ENCODE measurements at regions not wholly inside any gene's neighbourhood (a gene's known extent, or its start where the extent isn't known, plus 50 kb on each side); places are given as distances from the start of the nearest gene placed in this dataset.

GRCh38 chr3:70120357-70120966 lies 120.9 kb downstream of the SAMMSON start:
- H3K79me2 ChIP-seq (ENCODE audit: low read depth), result no peaks in the 10 kb centered on the region

GRCh38 chr3:70127192-70127591 lies 127.7 kb downstream of the SAMMSON start:
- H3K36me3 ChIP-seq, result no peaks in the 10 kb centered on the region
- H3K27me3 ChIP-seq, result no peaks in the 10 kb centered on the region
- no peak overlapping the region for H3K9ac ChIP-seq
- Mint-ChIP-seq H3K27me3 (ENCODE audit: insufficient read depth, low read depth) (no peaks in the 10 kb centered on the region), H3K36me3 (no peaks in the 10 kb centered on the region), H3K27ac (no peak overlapping the region), H3K9me3 (no peaks in the 10 kb centered on the region), H3K4me3 (no peak overlapping the region), H3K4me1 (no peaks in the 10 kb centered on the region)
- H3K4me3 ChIP-seq, result no peak overlapping the region
- no peaks in the 10 kb centered on the region for H4K20me1 ChIP-seq (ENCODE audit: low read depth)
- no peak overlapping the region for H3K4me2 ChIP-seq
- no peaks in the 10 kb centered on the region for H3K9me3 ChIP-seq (ENCODE audit: low read depth)
- no peaks in the 10 kb centered on the region for H3F3A ChIP-seq (ENCODE audit: low read depth)
- DNase-seq (ENCODE audit: low spot score), result no peak
- no peaks in the 10 kb centered on the region for H3K4me1 ChIP-seq
- H3K79me2 ChIP-seq (ENCODE audit: low read depth), result no peaks in the 10 kb centered on the region
- H3K27ac ChIP-seq, result no peak overlapping the region
- TF ChIP-seq EZH2 (IDR thresholded peaks at IDR 0.05) (no peak), EZH2phosphoT487 (IDR thresholded peaks at IDR 0.05) (no peak)
- TF ChIP-seq, protein P1, sequence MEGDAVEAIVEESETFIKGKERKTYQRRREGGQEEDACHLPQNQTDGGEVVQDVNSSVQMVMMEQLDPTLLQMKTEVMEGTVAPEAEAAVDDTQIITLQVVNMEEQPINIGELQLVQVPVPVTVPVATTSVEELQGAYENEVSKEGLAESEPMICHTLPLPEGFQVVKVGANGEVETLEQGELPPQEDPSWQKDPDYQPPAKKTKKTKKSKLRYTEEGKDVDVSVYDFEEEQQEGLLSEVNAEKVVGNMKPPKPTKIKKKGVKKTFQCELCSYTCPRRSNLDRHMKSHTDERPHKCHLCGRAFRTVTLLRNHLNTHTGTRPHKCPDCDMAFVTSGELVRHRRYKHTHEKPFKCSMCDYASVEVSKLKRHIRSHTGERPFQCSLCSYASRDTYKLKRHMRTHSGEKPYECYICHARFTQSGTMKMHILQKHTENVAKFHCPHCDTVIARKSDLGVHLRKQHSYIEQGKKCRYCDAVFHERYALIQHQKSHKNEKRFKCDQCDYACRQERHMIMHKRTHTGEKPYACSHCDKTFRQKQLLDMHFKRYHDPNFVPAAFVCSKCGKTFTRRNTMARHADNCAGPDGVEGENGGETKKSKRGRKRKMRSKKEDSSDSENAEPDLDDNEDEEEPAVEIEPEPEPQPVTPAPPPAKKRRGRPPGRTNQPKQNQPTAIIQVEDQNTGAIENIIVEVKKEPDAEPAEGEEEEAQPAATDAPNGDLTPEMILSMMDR (IDR thresholded peaks at IDR 0.05), result no peak
- no peak overlapping the region for H2AFZ ChIP-seq (replicated peaks)

More at GRCh38 chr3:70120357-70120966, 120.9 kb downstream of the SAMMSON start:
- Histone ChIP-seq H3K4me2 (no peak overlapping the region), H3K27ac (no peak overlapping the region), H3K27me3 (no peaks in the 10 kb centered on the region), H3K9ac (no peak overlapping the region), H3K4me1 (no peaks in the 10 kb centered on the region), H3F3A (ENCODE audit: low read depth) (no peaks in the 10 kb centered on the region), H3K36me3 (no peaks in the 10 kb centered on the region), H3K4me3 (no peak overlapping the region), H2AFZ (replicated peaks) (no peak overlapping the region), H4K20me1 (ENCODE audit: low read depth) (no peaks in the 10 kb centered on the region), H3K9me3 (ENCODE audit: low read depth) (no peaks in the 10 kb centered on the region)
- no peaks in the 10 kb centered on the region for H3K36me3 Mint-ChIP-seq
- peak; percentile 73 for DNase-seq (ENCODE audit: low spot score)
- peaks cover 4% of the 10 kb centered on the region for H3K9me3 Mint-ChIP-seq
- TF ChIP-seq, protein P1 (IDR thresholded peaks at IDR 0.05), result peak; percentile 62
- TF ChIP-seq EZH2 (IDR thresholded peaks at IDR 0.05), result no peak
- no peak overlapping the region for H3K27ac Mint-ChIP-seq
- H3K27me3 Mint-ChIP-seq (ENCODE audit: insufficient read depth, low read depth), result no peaks in the 10 kb centered on the region
- H3K4me3 Mint-ChIP-seq, result no peak overlapping the region
- no peaks in the 10 kb centered on the region for H3K4me1 Mint-ChIP-seq

DNA sequence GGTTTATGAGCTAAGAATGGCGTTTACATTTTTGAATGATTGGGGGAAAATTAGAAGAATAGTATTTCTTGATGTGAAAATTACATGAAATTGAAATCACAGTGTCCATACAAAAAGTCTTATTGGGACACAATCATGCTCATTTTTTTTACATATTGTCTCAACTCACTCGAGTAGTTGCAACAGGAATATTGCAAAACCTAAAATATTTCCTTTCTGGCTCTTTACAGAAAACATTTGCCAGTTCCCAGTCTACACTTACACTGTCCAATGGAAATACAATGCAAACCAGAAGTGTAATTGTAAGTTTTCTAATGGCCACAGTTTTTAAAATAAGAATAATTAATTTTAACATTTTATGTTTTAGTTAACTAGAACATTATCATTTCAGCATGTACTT lies 137.8 kb downstream of the SAMMSON start:
- no peaks in the 10 kb centered on the region for H3F3A ChIP-seq (ENCODE audit: low read depth)
- H2AFZ ChIP-seq (replicated peaks), result no peak overlapping the region
- H3K79me2 ChIP-seq (ENCODE audit: low read depth), result no peaks in the 10 kb centered on the region
- no peak overlapping the region for H3K4me2 ChIP-seq
- Mint-ChIP-seq H3K36me3 (no peaks in the 10 kb centered on the region), H3K27me3 (ENCODE audit: insufficient read depth, low read depth) (peaks cover 3% of the 10 kb centered on the region), H3K4me3 (no peak overlapping the region), H3K27ac (no peak overlapping the region), H3K9me3 (no peaks in the 10 kb centered on the region), H3K4me1 (no peaks in the 10 kb centered on the region)
- no peaks in the 10 kb centered on the region for H3K27me3 ChIP-seq
- H3K4me3 ChIP-seq, result no peak overlapping the region
- H3K36me3 ChIP-seq, result no peaks in the 10 kb centered on the region
- H3K27ac ChIP-seq, result no peak overlapping the region
- no peaks in the 10 kb centered on the region for H3K9me3 ChIP-seq (ENCODE audit: low read depth)
- H4K20me1 ChIP-seq (ENCODE audit: low read depth), result no peaks in the 10 kb centered on the region
- no peaks in the 10 kb centered on the region for H3K4me1 ChIP-seq
- TF ChIP-seq EZH2 (IDR thresholded peaks at IDR 0.05) (no peak), EZH2phosphoT487 (IDR thresholded peaks at IDR 0.05) (no peak)
- TF ChIP-seq, protein P1 (IDR thresholded peaks at IDR 0.05), result no peak
- DNase-seq (ENCODE audit: low spot score), result no peak
- no peak overlapping the region for H3K9ac ChIP-seq
